GM21576 (cell line): ENCODE measurements at regions not wholly inside any gene's neighbourhood (a gene's known extent, or its start where the extent isn't known, plus 50 kb on each side); places are given as distances from the start of the nearest gene placed in this dataset.
"Not testable (repeated sequence)": the region's sequence is repeated elsewhere in the genome, so short reads cannot be mapped to it uniquely, and the experiment has no call there.

Experiments
- ATAC-seq: cut with Tn5 transposase; IDR thresholded peaks from one replicate; pipeline ENCODE4 v1.9.1; 2021; ENCODE audit warnings: mild to moderate bottlenecking, moderate library complexity; ENCODE audit not compliant: unreplicated experiment

DNA sequence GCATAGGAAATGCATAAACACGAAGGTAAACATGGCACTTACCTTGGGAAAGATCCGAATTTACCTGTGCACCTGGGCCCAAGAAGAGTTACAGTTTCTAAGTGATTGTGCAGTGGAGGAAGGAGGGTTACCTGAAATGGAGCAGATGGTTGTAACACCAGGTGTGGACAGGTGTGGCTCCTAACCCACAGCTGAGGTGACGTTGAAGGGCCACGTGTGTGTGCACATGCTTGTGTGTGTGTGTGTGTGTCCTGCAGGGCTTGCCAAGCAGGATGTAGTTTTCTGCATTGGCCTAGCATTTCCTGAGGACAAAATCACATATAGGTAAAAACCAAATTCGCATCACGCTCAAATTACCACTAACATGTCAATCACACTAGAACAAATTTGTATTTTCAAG lies 240.8 kb downstream of the ANKRD60 start:
- ATAC-seq = no peak

DNA sequence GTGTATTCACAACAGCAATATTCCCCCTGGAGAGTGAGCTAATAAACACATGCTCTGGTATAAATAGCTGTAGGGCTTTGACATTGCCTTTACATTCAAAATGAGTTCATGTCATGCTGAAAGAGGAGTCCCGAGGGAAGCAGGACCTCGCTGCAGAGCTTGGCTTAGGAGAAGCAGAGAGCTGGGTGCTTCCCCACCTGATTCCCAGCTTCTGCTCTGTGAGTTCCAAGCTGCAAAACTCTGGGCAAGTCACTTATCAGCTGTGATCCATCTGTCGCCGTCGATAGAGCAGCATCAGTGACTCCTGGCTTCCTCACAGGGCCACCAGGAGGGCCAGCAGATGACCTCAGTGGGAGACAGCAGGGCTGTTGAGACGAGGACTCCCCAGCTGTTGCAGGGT lies 241.8 kb downstream of the ANKRD60 start:
- ATAC-seq = no peak

DNA sequence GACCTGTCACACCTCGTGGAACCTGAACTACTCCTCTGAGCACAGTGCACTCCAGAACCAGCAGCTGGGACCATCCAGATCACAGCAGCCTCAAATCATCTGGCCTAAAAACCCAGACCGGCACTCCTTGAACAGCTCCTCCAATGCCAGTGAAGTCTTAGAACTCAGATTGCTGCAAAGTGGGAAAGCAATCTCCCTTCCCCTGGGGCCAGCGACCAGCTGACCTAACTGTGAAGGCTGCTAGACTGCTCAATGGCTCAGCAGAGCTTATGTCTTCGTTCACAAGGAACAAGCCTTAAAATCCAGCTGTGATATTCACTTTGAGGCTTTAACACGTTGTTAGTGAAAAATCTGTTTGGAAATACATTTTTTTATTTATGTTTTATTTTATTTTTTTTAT lies 243.2 kb downstream of the ANKRD60 start:
- ATAC-seq = no peak

DNA sequence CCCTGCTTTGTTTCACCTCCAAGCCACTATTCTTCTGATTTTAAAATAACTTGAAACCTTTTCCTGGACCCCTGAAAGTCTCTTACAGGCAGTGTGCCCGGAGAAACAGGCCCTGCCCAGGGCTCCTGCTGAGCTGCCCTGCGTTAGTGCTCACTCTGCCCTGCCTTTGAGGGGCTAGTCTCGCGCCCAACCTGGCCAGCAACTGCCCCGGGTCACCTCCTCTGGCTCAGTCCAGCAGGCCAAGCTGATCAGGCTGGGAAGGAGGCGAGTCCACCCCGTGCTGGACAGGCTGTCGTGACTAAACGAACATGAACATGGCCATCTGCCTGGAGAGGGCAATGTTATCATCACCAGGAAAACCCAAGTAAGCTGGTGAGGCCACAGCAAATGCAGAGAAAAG lies 245.4 kb downstream of the ANKRD60 start:
- ATAC-seq = no peak

DNA sequence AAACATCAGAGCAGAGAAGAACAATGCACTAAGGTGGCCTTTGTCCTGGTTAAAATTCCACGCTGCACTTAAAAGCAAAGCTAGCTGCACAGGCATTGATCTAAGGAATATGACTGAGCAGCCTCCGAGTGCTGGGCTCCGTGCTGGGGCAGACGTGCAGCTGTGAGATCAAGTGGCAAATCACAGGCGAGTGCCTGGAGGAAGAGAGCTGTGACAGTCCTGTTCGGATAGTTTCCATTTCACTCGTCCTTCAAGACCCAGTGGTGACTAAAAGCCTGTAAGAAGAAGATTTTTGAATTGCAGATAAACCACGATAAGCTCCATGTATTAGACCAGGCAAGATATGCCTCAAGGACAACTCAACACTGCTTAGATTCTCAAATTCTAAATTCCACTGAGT lies 247.9 kb downstream of the ANKRD60 start:
- ATAC-seq = no peak

DNA sequence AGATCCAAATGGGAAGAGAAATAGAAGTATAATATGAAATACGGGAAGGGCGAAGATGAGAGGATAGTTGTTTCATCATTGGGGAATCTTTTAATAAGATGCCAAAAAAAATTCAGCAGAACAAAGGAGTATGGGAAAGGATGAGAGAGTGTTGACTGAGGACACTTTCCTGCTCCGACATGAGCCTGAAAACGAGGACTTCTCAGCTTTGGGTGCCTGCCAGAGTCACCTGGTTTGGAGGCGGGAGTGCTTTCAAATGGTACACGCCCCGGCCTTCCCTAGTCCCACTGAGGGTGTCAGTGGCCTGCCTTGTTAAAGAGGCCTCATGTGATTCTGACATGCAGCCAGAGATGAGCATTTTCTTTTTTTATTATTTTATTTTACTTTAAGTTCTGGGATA lies 250.9 kb downstream of the ANKRD60 start:
- no peak for ATAC-seq

DNA sequence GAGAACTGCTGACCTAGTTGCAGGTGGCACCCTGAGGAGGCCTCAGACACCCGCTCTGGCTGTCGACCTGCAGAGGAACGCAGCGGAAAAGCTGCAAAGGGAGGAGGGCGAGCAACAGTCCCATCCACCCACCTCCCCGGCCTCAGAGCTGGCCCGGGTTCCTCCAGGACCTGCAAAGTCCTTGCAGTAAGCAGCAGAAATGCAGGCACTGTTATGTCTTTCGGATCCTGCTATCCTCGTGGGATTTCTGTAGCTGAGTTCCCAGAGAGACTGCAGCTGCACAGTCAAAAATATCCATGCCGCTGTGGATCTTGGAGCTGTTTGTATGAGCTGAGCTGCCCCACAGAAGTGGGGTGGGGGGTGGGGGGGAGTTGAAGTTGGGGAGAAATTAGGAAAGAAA lies 251.3 kb downstream of the ANKRD60 start:
- no peak for ATAC-seq

DNA sequence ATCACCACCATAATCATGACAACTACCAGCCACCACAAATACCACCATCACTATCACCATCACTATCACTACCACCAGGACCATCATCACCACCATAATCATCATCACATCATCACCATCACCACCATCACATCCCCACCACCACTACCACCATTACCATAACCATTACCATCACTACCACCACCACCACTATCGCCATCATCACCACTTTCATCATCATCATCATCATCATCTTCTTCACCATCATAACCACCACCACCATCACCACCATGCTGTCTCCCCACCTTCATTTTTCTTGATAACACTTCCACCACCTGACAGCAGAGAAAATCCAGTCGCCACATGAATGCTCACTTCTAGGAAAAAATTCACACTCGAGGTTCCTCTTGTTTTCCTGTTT lies 253.6 kb downstream of the ANKRD60 start:
- no peak for ATAC-seq

DNA sequence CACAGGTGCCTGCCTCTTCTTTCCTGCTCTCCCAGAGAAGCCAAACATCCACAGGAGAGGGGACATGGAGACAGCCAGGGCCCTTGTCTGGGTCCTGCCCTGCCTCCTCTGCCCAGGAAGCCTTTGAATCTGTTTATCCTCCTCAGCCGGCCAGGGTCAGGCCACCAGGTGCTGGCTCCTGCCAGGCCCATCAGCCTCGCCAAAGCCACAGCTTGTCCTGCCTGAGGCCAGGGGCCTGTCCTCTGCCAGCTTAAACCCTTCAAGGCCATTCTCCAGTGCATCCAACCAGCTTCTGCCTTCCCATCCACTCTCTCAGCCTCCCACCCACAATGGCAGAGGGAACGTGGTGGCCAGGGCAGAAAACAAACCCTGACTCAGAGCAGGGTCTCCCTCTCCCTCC lies 254.6 kb downstream of the ANKRD60 start:
- no peak for ATAC-seq

DNA sequence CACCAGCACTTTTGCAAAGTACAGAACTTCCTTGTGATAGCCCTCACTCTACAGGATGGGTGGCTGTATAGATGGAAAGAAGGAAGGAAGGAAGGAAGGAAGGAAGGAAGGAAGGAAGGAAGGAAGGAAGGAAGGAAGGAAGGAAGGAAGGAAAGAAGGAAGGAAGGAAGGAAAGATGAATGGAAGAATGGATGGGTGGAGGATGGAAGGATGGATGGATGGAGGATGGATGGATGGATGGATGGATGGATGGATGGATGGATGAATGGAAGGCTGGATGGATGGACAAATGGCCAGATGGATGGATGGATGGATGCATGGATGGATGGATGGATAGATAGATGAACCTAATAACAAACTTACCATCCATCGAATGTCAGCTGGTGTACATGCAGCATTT lies 256.9 kb downstream of the ANKRD60 start:
- not testable (repeated sequence) for ATAC-seq

DNA sequence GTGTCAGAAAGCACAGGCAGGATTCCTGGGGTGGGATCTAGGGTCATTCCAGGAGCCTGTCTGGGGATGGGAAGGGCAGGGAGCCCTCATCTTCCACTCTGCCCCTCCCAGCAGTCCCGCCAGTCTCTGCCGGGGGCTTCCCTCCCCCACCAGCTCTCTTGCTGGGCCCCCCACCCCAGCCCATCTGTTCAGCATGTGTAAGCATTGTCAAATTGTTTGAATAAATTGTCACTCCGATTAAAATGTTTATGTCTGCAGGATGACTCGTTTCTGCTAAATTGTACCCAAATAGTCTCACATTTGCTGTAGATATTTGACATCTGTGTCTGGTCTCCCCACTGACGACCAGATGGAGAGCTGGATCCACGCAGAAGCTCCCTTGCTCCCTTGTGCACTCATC lies 257.6 kb downstream of the ANKRD60 start:
- ATAC-seq = no peak

DNA sequence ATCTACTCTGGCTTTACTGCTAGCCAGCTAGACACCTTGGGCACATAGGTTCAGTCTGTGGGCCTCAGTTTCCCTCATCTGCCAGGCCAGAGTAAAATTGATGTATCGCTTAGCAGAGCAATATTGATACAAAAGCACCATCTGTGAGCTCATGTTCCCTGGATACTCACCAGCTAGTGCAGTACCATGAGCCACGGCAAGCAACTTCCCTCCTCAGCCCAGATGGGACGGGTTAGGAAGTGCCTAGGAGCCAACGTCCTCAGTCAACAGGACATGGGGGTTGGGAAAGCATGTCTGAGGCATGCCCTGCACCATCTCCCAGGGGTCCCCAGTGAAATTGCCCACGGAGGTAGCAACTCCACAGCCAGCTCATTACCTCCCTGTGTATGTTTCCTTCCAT lies 258.3 kb downstream of the ANKRD60 start:
- ATAC-seq = no peak

DNA sequence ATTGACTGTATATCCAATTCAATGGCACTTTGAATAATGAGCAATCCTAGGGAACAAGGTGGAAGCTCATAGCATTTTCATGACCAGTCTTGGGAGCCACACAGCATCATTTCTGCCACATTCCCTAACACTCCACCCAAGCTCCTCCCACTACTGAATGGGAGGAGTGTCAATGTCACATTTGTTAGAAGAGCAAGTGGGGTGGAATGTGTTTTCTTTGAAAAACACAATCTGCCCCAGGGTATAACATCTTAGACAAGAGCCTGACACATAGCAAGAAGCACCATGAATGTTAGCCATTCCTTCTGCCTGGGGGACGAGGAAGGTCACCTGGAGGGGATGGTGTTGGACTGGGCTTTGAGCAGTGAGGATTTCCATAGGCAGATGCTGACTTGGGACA lies 258.3 kb upstream of the PMEPA1 start:
- ATAC-seq = no peak

DNA sequence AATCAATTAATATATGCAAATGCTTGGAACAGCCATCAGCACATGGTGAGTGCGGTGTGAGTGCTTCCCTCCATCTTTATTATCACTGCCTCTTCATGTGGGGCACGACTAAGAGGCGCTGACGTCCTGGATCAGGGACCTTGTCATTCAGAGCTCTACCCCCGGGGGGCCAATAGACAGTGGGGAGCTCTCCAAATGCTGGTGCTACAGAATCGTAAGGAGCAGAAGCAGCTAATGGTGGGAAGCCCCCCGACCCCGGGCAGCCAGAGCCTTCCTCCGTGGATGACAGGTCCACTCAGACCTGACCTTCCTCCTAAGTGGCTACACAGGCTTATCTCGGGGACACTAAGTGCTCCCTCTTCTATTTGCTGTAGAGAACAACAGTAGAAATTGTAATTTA lies 257.5 kb upstream of the PMEPA1 start:
- no peak for ATAC-seq

DNA sequence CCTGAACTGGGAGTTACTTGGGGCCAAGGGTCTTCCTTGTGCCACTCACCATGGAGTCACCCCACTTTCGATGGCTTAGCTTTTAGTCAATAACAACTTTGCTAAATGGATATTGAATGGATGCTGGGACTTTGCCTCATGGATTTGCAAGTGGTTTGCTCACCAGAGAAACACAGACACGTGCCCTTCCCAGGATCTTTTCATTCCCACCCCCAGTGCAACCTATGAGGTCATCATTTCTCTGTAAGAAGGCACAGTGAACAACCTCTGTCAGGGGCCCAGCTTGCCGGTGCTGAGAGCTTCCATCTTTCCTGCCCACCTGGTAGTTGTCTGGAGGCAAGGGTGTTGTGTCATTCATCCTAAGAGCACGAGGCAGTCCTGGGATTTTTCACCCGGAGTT lies 256.8 kb upstream of the PMEPA1 start:
- no peak for ATAC-seq

DNA sequence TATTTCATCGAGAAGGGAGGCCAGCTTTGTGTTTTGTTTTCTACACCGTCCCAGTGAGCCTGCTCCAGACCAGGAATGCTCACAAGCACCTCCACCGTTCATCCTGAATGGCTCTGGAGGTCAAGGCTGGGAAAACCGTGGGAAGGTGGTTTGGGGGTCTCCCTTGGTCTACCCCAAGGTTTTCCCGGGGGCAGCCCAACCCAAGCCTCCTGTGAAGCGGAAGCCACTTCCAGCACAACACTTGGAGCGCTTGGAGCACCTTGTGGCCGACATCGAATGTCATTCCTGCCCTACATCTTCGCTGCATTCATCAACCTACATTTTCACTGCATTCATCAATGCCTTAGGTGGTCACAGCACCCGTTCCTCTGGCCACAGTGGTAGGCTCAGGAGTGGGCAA lies 255.6 kb upstream of the PMEPA1 start:
- no peak for ATAC-seq

DNA sequence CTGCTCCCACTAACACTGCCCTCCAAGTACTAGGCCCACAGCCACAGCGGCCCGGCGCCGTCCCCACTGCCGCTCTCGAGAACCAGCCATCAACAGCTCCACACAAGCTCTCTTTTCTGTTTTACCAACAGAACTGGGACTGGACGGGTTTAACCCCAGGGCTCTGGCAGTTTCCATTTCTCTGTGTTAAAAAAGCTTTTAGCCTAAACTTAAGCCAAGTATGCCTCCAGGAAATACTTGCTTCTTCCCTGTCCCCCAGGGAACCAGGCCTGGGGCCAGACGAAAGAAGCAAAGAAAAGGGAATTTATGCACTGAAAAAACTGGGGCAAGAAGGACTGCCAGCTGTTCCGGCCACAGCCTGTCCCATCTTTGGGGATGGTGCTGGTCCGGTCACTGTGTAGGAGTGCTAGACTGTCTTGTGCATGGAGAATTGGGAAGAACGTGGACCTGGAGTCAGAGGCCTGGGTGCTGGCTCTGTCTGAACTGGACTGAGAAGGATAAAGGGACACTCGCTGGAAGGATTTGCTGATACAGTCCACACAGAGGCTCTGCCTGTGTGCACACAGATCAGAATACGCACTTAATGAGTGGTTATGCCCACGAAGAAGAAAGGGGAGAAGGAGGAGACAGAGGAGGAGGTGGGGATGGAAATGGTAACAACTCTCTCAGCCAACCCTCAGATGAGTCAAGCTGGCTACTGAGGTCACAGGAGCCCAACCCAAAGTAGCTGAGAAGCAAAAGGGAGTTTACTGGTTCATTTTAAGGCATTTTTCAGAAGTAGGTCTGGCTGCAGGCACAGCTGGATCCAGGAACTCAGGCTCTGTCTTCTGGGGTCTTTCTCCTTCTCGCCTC lies 254.4 kb upstream of the PMEPA1 start:
- no peak for ATAC-seq

DNA sequence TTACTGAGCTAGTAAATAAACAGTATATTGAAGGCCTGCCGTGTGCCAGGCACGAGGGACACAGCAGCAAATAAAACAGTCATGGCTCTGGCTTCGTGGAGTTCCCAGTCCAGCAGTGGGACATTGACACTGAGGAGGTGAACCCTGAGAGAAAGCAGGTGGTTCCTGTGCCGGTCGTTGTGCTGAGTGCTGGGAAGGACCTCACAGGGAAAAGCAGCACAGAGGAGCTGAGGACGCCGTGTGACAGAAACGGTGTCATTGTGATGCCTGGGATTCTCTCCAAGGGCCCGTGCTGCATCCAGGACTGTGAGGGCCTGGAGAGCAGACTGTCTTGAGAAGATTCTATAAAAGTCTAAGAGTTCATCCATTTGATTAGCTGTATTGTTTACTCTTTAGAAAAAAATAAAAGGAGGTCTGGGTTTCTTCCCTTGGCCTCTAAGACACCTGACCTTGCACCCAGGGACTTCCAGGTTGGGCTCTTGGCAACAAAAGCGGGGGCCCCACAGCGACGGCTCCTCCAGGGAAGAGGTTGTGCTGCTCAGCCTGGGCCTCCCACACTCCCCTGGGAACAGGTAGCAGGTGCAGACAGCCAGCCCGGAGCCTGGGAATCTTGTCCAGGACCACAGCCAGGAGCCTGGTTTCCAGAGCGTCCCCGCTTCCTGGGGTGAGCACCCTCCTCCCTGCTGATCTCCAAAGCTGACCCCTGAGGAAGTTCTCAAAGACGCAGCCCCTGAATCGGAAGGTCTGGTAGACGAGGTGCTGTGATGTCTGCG lies 251.2 kb upstream of the PMEPA1 start:
- no peak for ATAC-seq

DNA sequence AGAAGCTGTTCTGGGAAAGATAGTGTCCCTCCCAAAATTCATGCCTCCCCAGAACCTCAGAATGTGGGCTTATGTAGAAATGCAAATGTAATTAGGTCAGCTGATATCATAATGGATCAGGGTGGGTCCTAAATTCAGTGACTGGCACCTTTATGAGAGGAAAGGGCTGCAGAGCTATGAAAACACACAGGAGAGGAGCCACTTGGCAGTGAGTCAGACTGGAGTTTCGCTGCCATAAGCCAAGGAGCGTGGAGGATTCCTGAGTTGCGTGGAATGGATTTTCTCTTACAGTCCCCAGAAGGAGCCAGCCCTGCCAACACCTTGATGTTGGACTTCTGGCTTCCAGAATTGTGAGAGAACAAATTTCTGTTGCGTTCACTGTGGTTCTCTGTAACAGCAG lies 249.8 kb upstream of the PMEPA1 start:
- no peak for ATAC-seq

DNA sequence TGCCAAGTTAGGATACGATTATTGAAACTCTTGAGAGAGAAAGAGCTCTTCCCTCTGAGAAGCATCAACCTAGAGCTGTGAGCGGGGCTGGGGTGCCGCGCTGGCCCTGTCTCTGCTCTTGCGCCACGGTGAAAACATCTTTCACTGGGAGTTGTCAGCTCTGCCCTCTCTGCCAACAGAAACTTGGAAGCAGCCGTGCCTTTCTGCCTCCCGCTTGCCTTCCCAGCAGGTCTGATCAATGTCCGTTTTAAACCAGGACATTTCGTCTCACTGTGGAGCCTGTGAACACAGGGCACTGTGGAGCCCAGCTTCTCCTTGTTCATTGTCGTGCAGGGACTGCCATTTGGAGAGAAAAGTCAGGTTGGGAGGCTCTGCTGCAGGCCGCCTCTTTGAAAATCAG lies 249.2 kb upstream of the PMEPA1 start:
- no peak for ATAC-seq

DNA sequence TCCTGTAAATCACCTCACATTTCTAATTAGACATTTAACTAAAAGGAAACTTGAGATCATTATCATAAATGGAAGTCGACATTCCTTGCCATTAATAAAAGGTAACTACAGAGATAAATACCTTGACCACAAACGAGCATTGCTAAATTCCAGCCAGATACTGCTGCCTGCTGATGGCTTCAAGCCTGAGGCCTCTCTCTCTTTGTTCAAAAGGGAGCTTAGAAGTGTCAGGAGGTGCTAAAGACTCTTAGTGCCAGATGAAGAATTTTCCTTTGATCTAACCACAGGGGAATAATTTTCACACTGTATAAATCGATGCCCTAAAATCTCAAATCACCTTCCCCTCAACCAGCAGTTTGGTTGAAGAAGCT lies 248.2 kb upstream of the PMEPA1 start:
- no peak for ATAC-seq

DNA sequence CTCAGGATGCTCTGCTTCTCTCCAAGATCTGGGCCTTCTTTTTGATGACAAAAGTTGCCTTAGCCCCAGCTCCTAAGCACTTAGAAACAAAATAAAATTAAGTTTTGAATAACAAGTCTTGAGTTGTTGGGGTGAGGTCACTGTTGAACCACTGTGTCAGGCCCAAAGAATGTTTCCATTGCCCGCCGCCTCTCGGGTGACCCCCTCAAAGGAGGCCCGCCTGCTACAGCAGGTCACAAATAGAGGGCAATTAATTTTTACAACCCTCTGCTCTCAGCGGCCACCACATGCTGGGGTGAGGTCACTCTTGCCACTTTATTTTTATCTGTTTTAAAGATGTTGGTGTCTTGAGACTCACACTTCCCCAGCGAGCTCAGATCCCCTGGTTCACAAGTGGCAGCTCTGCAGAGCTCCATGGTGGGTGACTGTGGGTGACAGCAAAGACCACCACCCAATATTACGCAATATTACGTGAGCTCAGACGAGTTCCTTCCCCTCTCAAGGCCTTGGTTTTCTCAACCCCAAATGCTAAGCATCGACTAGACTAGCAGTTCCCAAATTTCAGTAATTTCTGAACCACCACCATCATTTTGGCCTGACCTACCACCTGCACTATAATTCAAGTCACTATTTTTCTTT lies 247.7 kb upstream of the PMEPA1 start:
- no peak for ATAC-seq
